Epithelial cell of esophagus (primary cell): ENCODE measurements at regions not wholly inside any gene's neighbourhood (a gene's known extent, or its start where the extent isn't known, plus 50 kb on each side); places are given as distances from the start of the nearest gene placed in this dataset.
A peak's percentile ranks its signal among the peaks of the same experiment; 100 is the strongest.

Experiments
- DNase-seq: peaks from one replicate; pipeline ENCODE4 v3.0.0; 2010; ENCODE audit warnings: low read depth
- H3K4me3 ChIP-seq: 2 replicates; pipeline ENCODE4 v1.5.1; 2011; ENCODE audit warnings: mild to moderate bottlenecking, low read length, control low read depth
- TF ChIP-seq, protein P1 (sequence below): IDR thresholded peaks from 2 replicates; pipeline ENCODE4 v1.5.1; 2011; ENCODE audit warnings: low read depth, mild to moderate bottlenecking, low read length, control low read depth, inconsistent platforms; ENCODE audit not compliant: insufficient read depth; ENCODE audit errors: missing control alignments

- DNase-seq, result no peak
- H3K4me3 ChIP-seq, result no peak overlapping the region
- TF ChIP-seq, protein P1, sequence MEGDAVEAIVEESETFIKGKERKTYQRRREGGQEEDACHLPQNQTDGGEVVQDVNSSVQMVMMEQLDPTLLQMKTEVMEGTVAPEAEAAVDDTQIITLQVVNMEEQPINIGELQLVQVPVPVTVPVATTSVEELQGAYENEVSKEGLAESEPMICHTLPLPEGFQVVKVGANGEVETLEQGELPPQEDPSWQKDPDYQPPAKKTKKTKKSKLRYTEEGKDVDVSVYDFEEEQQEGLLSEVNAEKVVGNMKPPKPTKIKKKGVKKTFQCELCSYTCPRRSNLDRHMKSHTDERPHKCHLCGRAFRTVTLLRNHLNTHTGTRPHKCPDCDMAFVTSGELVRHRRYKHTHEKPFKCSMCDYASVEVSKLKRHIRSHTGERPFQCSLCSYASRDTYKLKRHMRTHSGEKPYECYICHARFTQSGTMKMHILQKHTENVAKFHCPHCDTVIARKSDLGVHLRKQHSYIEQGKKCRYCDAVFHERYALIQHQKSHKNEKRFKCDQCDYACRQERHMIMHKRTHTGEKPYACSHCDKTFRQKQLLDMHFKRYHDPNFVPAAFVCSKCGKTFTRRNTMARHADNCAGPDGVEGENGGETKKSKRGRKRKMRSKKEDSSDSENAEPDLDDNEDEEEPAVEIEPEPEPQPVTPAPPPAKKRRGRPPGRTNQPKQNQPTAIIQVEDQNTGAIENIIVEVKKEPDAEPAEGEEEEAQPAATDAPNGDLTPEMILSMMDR, result no peak
Observed at GRCh38 chr2:15107137-15107536, 454.0 kb downstream of the NBAS start.

- no peak overlapping the region for H3K4me3 ChIP-seq
- DNase-seq, result no peak
- TF ChIP-seq, protein P1, result no peak
Observed at GRCh38 chr2:15111718-15112117, 449.4 kb downstream of the NBAS start.

- DNase-seq, result peak; percentile 50
- TF ChIP-seq, protein P1, result no peak
- H3K4me3 ChIP-seq, result no peak overlapping the region
Observed at GRCh38 chr2:15112216-15112615, 448.9 kb downstream of the NBAS start.

DNA sequence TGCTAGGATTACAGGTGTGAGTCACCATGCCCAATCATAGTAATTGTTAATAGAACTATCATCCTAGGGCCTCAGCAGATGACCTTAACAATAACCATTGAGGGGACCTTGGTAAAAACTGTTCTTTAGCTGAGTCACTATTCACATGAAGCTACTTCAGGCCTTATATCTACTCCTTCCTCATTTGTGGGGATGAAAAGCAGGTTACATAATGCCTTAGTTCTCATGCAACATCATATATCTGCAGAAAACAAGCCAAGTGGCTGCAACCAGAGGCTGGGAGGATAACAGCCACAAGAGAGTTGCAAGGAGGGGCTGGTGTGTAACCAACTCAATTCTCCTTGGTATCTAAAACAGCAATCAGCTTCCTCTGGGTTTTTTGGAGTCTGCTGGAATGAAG, 445.4 kb downstream of the NBAS start:
- DNase-seq, result no peak
- no peak overlapping the region for H3K4me3 ChIP-seq
- TF ChIP-seq, protein P1, result no peak

GRCh38 chr2:15116830-15117229, 444.3 kb downstream of the NBAS start:
- TF ChIP-seq, protein P1, result no peak
- no peak overlapping the region for H3K4me3 ChIP-seq
- no peak for DNase-seq
